ENCODE measurements at regions not wholly inside any gene's neighbourhood (a gene's known extent, or its start where the extent isn't known, plus 50 kb on each side); places are given as distances from the start of the nearest gene placed in this dataset.

GRCh38 chr17:33435721-33436301, 142.7 kb upstream of the ASIC2 start:
- no peak for TF ChIP-seq CTCF (IDR thresholded peaks at IDR 0.05; ENCODE audit: extremely low read depth, missing control alignments)
- no peak for DNase-seq (ENCODE audit: low spot score)

GRCh38 chr17:33436321-33436720, 143.2 kb upstream of the ASIC2 start:
- TF ChIP-seq CTCF (IDR thresholded peaks at IDR 0.05; ENCODE audit: extremely low read depth, missing control alignments): no peak
- no peak for DNase-seq (ENCODE audit: low spot score)

- TF ChIP-seq CTCF (IDR thresholded peaks at IDR 0.05; ENCODE audit: extremely low read depth, missing control alignments): no peak
- DNase-seq (ENCODE audit: low spot score): no peak
Observed at GRCh38 chr17:33438139-33438538, 145.0 kb upstream of the ASIC2 start.

DNA sequence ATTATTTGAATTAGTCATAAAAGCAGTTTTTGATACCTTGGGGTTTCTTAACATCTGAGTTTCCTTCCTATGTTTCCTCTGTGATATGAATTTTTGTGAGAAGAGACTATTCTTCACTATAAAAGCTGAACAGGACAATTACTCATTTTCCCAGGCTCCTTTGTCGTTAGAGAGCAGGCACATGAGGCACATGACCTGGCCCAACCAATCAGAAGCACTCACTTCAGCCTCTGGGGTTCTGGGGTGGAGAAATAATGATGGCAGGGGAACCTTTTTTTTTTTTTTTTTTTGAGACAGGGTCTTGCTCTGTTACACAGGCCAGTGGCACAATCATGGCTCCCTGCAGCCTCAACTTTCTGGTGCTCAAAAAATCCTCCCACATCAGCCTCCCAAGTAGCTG, 145.5 kb upstream of the ASIC2 start:
- DNase-seq (ENCODE audit: low spot score): no peak

GRCh38 chr17:33442320-33442719, 149.2 kb upstream of the ASIC2 start:
- DNase-seq (ENCODE audit: low spot score): no peak
- TF ChIP-seq CTCF (IDR thresholded peaks at IDR 0.05; ENCODE audit: extremely low read depth, missing control alignments): no peak

More for the DNA sequence above, 145.5 kb upstream of the ASIC2 start:
- no peak for TF ChIP-seq CTCF (IDR thresholded peaks at IDR 0.05; ENCODE audit: extremely low read depth, missing control alignments)

DNA sequence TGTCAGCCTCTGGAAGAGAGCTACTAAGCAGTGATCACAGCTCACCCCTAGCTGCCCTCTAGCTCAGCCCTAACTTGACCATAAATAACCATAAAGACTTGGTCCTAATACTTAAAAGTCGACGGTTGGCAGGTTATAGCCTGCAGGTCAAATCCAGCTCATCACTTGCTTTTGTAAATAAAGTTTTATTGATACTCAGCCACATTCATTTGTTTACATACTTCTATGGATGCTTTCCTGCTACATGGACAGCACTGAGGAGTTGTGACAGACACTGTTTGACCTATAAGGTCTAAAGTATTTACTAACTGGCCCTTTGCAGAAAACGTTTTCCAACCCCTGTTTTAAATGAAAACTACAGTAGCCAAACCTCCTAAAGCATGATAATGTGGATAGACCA, 151.6 kb upstream of the ASIC2 start:
- DNase-seq (ENCODE audit: low spot score): no peak

DNA sequence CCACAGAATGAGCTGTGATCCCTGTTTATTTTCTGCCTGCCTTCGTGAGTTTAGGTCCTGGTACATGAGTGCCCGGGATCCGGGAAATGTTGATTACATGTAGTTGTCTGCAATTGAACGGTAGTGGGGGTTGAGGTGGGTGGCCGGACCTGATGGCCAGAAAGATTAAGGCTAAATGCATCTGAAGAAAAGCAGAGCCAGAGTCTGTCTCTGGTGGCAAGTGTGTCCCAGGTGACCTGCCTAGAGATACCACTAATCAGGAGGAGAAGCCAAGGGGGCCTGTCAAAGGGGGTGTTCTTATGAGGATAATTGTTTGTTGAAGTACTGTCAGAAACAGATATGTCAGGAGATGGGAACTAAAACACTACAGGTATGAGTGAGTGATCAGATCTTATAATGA, 154.0 kb upstream of the ASIC2 start:
- TF ChIP-seq CTCF (IDR thresholded peaks at IDR 0.05; ENCODE audit: extremely low read depth, missing control alignments): no peak
- DNase-seq (ENCODE audit: low spot score): no peak

More for the DNA sequence above, 151.6 kb upstream of the ASIC2 start:
- TF ChIP-seq CTCF (IDR thresholded peaks at IDR 0.05; ENCODE audit: extremely low read depth, missing control alignments): no peak
